H9 (cell line): ENCODE measurements at regions not wholly inside any gene's neighbourhood (a gene's known extent, or its start where the extent isn't known, plus 50 kb on each side); places are given as distances from the start of the nearest gene placed in this dataset.

ENCODE experiments used
- DNase-seq: peaks from one replicate; pipeline ENCODE4 v3.0.0-alpha.2; 2017
- H2AFZ ChIP-seq: one replicate; pipeline ENCODE4 v1.6.1; 2013; ENCODE audit warnings: mild to moderate bottlenecking, low read length, control low read depth, moderate library complexity
- H2AK5ac ChIP-seq: 2 replicates; pipeline ENCODE4 v1.6.1; 2013; ENCODE audit warnings: low read length, control low read depth, mixed read lengths; ENCODE audit not compliant: insufficient read length
- H2BK120ac ChIP-seq: one replicate; pipeline ENCODE4 v1.6.1; 2013; ENCODE audit warnings: low read depth, mild to moderate bottlenecking, low read length, control low read depth, inconsistent platforms; ENCODE audit not compliant: poor library complexity, severe bottlenecking
- H2BK12ac ChIP-seq: 2 replicates; pipeline ENCODE4 v1.6.1; 2013; ENCODE audit warnings: low read length, control low read depth, mixed read lengths, low read depth; ENCODE audit not compliant: insufficient read length
- H2BK15ac ChIP-seq: 2 replicates; pipeline ENCODE4 v1.6.1; 2013; ENCODE audit warnings: low read depth, low read length, control low read depth
- H2BK20ac ChIP-seq: one replicate; pipeline ENCODE4 v1.6.1; 2013; ENCODE audit warnings: low read depth, mild to moderate bottlenecking, low read length, control low read depth, inconsistent platforms; ENCODE audit not compliant: poor library complexity, severe bottlenecking
- H2BK5ac ChIP-seq: 2 replicates; pipeline ENCODE4 v1.6.1; 2013; ENCODE audit warnings: low read length, control low read depth, mixed read lengths; ENCODE audit not compliant: insufficient read length
- H3K14ac ChIP-seq: 2 replicates; pipeline ENCODE4 v1.6.1; 2013; ENCODE audit warnings: low read length, control low read depth; ENCODE audit not compliant: insufficient read depth
- H3K18ac ChIP-seq: 2 replicates; pipeline ENCODE4 v1.6.1; 2013; ENCODE audit warnings: low read depth, mild to moderate bottlenecking, mixed read lengths, low read length, control low read depth; ENCODE audit not compliant: insufficient read length
- H3K23ac ChIP-seq: 2 replicates; pipeline ENCODE4 v1.6.1; 2013; ENCODE audit warnings: low read length, control low read depth, mixed read lengths, low read depth; ENCODE audit not compliant: insufficient read length
- H3K23me2 ChIP-seq: 2 replicates; pipeline ENCODE4 v1.6.1; 2013; ENCODE audit warnings: low read depth, mild to moderate bottlenecking, mixed read lengths, low read length, control low read depth; ENCODE audit not compliant: insufficient read length, poor library complexity, severe bottlenecking
- H3K27ac ChIP-seq: 2 replicates; pipeline ENCODE4 v1.5.1; 2013; ENCODE audit warnings: low read length, control low read depth, mixed read lengths, low read depth; ENCODE audit not compliant: insufficient read length
- H3K27me3 ChIP-seq: 2 replicates; pipeline ENCODE4 v1.6.1; 2013; ENCODE audit warnings: low read length, control low read depth, inconsistent platforms; ENCODE audit not compliant: insufficient read depth
- H3K4ac ChIP-seq: 2 replicates; pipeline ENCODE4 v1.6.1; 2013; ENCODE audit warnings: low read depth, mild to moderate bottlenecking, control low read depth, inconsistent platforms, low read length, moderate library complexity
- H3K4me1 ChIP-seq: 2 replicates; pipeline ENCODE4 v1.6.1; 2013; ENCODE audit warnings: low read length, control low read depth, inconsistent platforms; ENCODE audit not compliant: insufficient read depth
- H3K4me2 ChIP-seq: 2 replicates; pipeline ENCODE4 v1.6.1; 2013; ENCODE audit warnings: low read length, control low read depth, mixed read lengths; ENCODE audit not compliant: insufficient read length, insufficient read depth
- H3K56ac ChIP-seq: 2 replicates; pipeline ENCODE4 v1.6.1; 2013; ENCODE audit warnings: low read depth, mild to moderate bottlenecking, mixed read lengths, low read length, control low read depth; ENCODE audit not compliant: insufficient read length
- H3K79me1 ChIP-seq: 2 replicates; pipeline ENCODE4 v1.6.1; 2013; ENCODE audit warnings: low read depth, mild to moderate bottlenecking, moderate library complexity, low read length, control low read depth, inconsistent platforms; ENCODE audit not compliant: insufficient read depth, poor library complexity, severe bottlenecking
- H3K79me2 ChIP-seq: 2 replicates; pipeline ENCODE4 v1.6.1; 2013; ENCODE audit warnings: low read length, control low read depth, inconsistent platforms; ENCODE audit not compliant: insufficient read depth
- H3K9ac ChIP-seq: 2 replicates; pipeline ENCODE4 v1.6.1; 2013; ENCODE audit warnings: low read length, control low read depth, mixed read lengths; ENCODE audit not compliant: insufficient read length; ENCODE audit errors: extremely low read depth
- H3K9me3 ChIP-seq: one replicate; pipeline ENCODE4 v1.6.1; 2013; ENCODE audit warnings: low read depth, low read length, inconsistent platforms; ENCODE audit not compliant: control insufficient read depth
- H3T11ph ChIP-seq: one replicate; pipeline ENCODE4 v1.6.1; 2013; ENCODE audit warnings: mild to moderate bottlenecking, low read length, control low read depth, inconsistent platforms
- H4K20me1 ChIP-seq: one replicate; pipeline ENCODE4 v1.6.1; 2013; ENCODE audit not compliant: control insufficient read depth, insufficient read length, insufficient read depth
- H4K5ac ChIP-seq: 2 replicates; pipeline ENCODE4 v1.6.1; 2013; ENCODE audit warnings: low read depth, mild to moderate bottlenecking, mixed read lengths, low read length, control low read depth; ENCODE audit not compliant: insufficient read length
- H4K8ac ChIP-seq: replicated peaks from 2 replicates; pipeline ENCODE4 v1.6.1; 2013; ENCODE audit warnings: low read length, control low read depth, mixed read lengths, low read depth; ENCODE audit not compliant: insufficient read length
- H4K91ac ChIP-seq: 2 replicates; pipeline ENCODE4 v1.6.1; 2013; ENCODE audit warnings: low read depth, mild to moderate bottlenecking, moderate library complexity, mixed read lengths, low read length, control low read depth; ENCODE audit not compliant: insufficient read length
- H3K27ac Mint-ChIP-seq, 3 experiments: 2 replicates in 2 of 3; 3 replicates in 1 of 3; pipeline ENCODE4 v1.8.0; 2020 to 2021; ENCODE audit warnings: mixed read lengths in 3 of 3, mild to moderate bottlenecking in 1 of 3, moderate library complexity in 1 of 3
- H3K27me3 Mint-ChIP-seq: 2 replicates; pipeline ENCODE4 v1.8.0; 2021; ENCODE audit warnings: low read depth, mild to moderate bottlenecking, moderate library complexity, mixed read lengths
- H3K36me3 Mint-ChIP-seq, 3 experiments: 2 replicates in 2 of 3; 3 replicates in 1 of 3; pipeline ENCODE4 v1.8.0; 2020 to 2021; ENCODE audit warnings: low read depth in 3 of 3, mixed read lengths in 3 of 3; ENCODE audit not compliant: insufficient read depth in 1 of 3
- H3K4me1 Mint-ChIP-seq, 2 experiments: 2 replicates each; pipeline ENCODE4 v1.8.0; 2020; ENCODE audit warnings: mixed read lengths in 2 of 2
- H3K4me3 Mint-ChIP-seq, 2 experiments: 2 replicates in 1 of 2; 3 replicates in 1 of 2; pipeline ENCODE4 v1.8.0; 2020 to 2021; ENCODE audit warnings: mild to moderate bottlenecking in 2 of 2, mixed read lengths in 2 of 2, moderate library complexity in 1 of 2
- H3K9me3 Mint-ChIP-seq, 2 experiments: 2 replicates in 1 of 2; 3 replicates in 1 of 2; pipeline ENCODE4 v1.8.0; 2020; ENCODE audit warnings: mild to moderate bottlenecking in 2 of 2, mixed read lengths in 2 of 2, moderate library complexity in 1 of 2
- CTCF ChIP-seq: fragments of 200-600 bp; sonication (generic); conservative IDR thresholded peaks from 3 replicates; pipeline ENCODE4 v1.8.0; 2021; ENCODE audit warnings: antibody characterized with exemption, mild to moderate bottlenecking
- WGBS: extraction: QIAGEN DNeasy Blood & Tissue Kit; methylation state at CpG from one replicate; pipeline ENCODE4 v1.1.7; 2013; ENCODE audit warnings: missing lambda C conversion rate, low lambda C conversion rate, mixed read lengths; ENCODE audit not compliant: insufficient read length; ENCODE audit errors: extremely low coverage; 5-methylcytosine and 5-hydroxymethylcytosine counted together

- Histone ChIP-seq H3K27ac (no peak overlapping the region), H3K18ac (no peak overlapping the region), H3K56ac (no peak overlapping the region), H3K9me3 (no peaks in the 10 kb centered on the region), H4K20me1 (no peaks in the 10 kb centered on the region), H3K4ac (no peak overlapping the region), H3K23ac (no peak overlapping the region), H3T11ph (no peak overlapping the region), H2AFZ (no peak overlapping the region), H3K23me2 (no peaks in the 10 kb centered on the region), H2BK120ac (no peak overlapping the region), H2BK12ac (no peak overlapping the region), H3K27me3 (no peaks in the 10 kb centered on the region), H3K4me2 (no peak overlapping the region), H4K8ac (no peak overlapping the region), H4K5ac (no peak overlapping the region), H2BK15ac (no peak overlapping the region), H2AK5ac (no peak overlapping the region), H3K4me1 (no peaks in the 10 kb centered on the region), H2BK20ac (no peak overlapping the region), H3K14ac (no peak overlapping the region), H3K79me1 (no peaks in the 10 kb centered on the region), H4K91ac (no peak overlapping the region), H2BK5ac (no peak overlapping the region), H3K79me2 (no peaks in the 10 kb centered on the region), H3K9ac (no peak overlapping the region)
- H3K36me3 Mint-ChIP-seq = peaks cover 0 to 2% (median 0%) of the 10 kb centered on the region in 3 experiments; a peak in 2 of 7 replicates
- WGBS = no CpG with 5 or more reads among the region's 1 CpG
- no peaks in the 10 kb centered on the region for H3K27me3 Mint-ChIP-seq
- no peaks in the 10 kb centered on the region for H3K4me1 Mint-ChIP-seq
- H3K27ac Mint-ChIP-seq = no peak overlapping the region
- DNase-seq = no peak
- peaks cover 2 to 5% of the 10 kb centered on the region in 2 experiments; a peak in 2 of 5 replicates for H3K9me3 Mint-ChIP-seq
- H3K4me3 Mint-ChIP-seq = no peak overlapping the region
- TF ChIP-seq CTCF = no peak
Measured at GRCh38 chr21:23045955-23046354, 2047.7 kb downstream of the NCAM2 start.
